NCI-H128 (cell line): ENCODE measurements at regions not wholly inside any gene's neighbourhood (a gene's known extent, or its start where the extent isn't known, plus 50 kb on each side); places are given as distances from the start of the nearest gene placed in this dataset.
"Not testable (repeated sequence)": the region's sequence is repeated elsewhere in the genome, so short reads cannot be mapped to it uniquely, and the experiment has no call there.

Experiments used
- DNase-seq: peaks from one replicate; lab custom pipeline; 2025; ENCODE audit not compliant: unreplicated experiment; lab: John Stamatoyannopoulos, UW

- not testable (repeated sequence) for DNase-seq
Measured at GRCh38 chr10:27347827-27348207, 107.2 kb upstream of the ACBD5 start.

DNA sequence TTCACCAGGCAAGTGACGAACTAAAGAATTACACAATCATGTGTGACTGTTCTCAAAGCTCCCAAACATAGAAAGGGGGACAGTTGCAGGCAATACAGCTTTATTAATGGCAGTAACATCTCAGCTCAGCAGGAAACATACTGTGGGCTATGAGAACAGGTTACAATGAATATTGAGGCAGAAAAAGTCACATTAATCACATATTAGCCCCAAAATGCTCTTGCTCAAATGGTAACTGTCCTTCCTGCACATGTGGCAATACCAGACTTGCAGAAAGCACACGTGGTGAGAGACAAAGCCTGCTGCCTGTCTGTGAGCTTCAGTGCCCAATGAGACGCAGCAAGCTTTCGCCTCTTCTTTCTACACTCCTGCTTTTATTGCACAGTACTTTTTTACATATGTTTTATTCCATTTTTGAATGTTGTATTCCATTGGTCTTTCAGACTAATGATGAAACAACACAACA is 104.9 kb upstream of the ACBD5 start:
- no peak for DNase-seq

DNA sequence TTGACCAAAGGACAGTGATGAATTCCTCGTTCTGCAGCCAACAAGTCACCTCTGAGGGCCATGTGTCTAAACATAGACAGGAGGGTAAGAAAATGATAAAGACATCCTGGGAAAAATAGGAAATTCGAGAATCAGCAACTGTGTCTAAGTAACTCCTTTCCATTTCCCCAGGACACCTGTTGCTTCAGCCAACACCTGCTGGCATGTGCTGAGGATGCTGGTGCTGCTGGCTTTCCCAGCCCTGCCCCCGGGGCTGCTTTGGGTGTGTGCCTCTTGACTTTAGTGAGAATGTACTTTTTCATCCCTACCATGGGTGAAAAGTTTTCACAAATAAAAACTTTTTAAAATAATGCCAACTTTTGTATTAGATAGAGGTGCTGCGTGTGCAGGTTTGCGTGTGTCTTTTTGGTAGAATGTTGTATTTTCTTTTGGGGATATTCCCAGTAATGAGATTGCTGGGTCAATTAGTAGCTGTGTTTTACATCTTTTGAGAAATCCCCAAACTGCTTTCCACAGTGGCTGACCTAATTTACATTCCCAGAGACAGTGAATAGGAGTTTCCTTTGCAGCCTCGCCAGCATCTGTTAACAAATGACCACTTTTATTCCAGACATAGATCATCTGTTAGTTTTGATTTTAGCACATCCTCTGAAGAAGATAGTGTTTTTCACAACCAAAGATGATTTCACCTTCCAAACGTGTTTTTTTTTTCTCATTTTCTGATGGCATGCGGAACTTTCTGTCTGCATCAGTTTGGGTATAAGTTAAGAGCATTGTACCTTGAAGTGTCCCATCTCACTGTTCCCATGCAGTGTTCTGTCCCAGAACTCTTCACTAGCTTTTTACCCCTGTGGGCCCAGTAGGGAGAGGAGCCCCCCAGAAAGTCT is 104.2 kb upstream of the ACBD5 start:
- DNase-seq = no peak

DNA sequence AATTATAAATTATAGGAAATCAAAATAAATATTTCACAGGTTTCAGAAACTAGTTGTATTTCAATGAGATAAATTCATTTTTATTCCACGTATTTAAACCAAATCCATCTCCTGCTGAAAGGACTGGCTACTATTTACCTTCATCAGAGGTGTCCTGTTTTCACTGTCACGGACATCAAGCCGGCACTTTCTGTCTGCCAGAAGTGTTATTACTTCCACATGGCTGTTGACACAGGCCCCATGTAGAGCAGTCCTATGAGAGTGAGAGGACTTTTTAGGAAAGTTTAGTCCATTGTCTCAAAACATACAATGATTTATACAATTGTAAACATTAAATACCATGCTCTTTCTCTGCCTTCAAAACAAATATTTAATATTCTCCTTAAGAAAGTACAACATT is 100.4 kb upstream of the ACBD5 start:
- DNase-seq = no peak

DNA sequence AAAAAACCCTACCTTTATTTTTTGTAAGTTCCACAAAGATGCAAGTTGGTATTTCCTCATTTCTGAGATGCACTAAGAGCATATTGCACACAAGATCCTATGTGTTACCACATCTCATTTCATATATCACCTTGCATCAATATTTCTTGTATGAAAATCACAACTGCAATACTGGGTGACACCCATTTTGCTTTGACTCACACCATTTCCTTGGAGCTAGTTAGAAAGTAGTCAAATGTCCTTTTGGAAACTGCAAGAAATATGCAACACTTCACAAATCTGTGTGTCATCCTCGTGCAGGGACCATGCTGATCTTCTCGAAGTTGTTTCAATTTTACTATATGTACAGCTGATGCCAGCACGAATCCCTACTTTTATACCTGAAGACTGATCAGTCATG is 94.6 kb upstream of the ACBD5 start:
- DNase-seq = not testable (repeated sequence)

GRCh38 chr10:27330074-27330473 is 89.5 kb upstream of the ACBD5 start:
- no peak for DNase-seq

- DNase-seq = no peak
Measured at GRCh38 chr10:27328946-27329345, 88.3 kb upstream of the ACBD5 start.

- DNase-seq = not testable (repeated sequence)
Measured at GRCh38 chr10:27326748-27327147, 86.2 kb upstream of the ACBD5 start.

DNA sequence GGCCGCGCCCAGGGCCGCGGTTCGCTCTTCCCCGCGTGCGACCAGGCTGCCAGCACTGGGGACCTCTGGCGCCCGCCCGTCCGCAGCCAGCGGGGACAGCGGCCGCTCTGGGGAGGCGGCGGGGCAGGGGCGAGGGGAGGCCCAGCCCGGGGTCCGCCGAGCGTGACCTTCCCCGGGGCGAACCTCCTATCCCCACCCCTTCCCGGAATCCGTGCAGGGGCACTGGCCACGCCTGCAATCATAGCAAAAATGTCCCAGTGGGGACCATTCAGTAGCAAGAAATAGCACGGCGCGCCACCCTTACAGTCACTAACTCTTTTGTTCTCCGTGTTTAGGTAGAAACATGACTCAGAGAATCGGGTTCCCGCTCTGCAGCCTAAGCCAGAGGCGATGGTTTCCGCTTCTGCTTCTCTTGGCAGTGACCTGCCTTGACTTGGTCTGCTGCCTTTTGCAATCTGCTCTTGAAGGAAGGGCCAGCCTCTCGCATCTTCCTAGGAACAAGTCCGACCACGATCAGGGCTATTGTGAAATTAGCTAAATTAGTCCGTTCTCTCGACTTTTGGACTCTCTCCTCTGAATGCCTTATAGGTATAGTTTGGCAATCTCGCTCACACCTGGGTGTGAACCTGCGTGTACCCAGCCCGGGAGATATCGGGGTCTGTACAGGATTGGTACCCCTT is 79.3 kb upstream of the ACBD5 start:
- no peak for DNase-seq

DNA sequence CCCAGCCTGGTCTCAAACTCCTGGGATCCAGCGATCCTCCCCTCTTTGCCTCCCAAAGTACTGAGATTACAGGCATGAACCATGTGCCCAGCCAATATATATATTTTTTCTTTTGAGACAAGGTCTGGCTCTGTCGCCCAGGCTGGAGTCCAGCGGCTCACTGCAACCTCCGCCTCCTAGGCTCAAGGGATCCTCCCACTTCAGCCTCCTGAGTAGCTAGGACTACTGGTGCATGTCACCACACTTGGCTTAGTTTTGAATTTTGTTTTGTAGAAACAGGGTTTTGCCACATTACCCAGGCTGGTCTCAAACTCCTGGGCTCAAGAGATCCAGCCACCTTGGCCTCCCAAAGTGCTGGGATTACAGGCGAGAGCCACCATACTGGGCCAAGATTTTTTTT is 78.5 kb upstream of the ACBD5 start:
- DNase-seq = not testable (repeated sequence)

GRCh38 chr10:27315082-27315481 is 74.5 kb upstream of the ACBD5 start:
- not testable (repeated sequence) for DNase-seq

DNA sequence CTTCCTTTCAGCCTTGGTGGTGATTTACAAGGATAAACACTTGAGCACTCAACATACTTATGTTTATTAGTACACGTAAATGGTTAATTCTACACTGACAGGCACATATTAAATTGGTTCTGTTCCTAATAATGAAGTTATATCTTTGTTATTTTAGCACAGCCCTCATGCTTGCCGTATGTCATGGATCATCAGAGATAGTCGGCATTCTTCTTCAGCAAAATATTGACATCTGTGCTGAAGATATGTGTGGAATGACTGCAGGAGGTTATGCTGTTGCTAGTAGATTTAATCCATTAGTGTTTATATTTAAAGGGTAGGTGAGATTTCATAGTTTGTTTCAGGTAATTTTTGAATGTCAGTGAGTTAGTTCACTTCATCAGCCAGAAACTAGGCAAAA is 73.0 kb upstream of the ACBD5 start:
- DNase-seq = not testable (repeated sequence)

- DNase-seq = no peak
Measured at GRCh38 chr10:27312854-27313253, 72.3 kb upstream of the ACBD5 start.

GRCh38 chr10:27311809-27312208 is 71.2 kb upstream of the ACBD5 start:
- DNase-seq = not testable (repeated sequence)

- not testable (repeated sequence) for DNase-seq
Measured at GRCh38 chr10:27298522-27298850, 57.9 kb upstream of the ACBD5 start.

GRCh38 chr10:27297844-27298521 is 57.4 kb upstream of the ACBD5 start:
- no peak for DNase-seq

DNA sequence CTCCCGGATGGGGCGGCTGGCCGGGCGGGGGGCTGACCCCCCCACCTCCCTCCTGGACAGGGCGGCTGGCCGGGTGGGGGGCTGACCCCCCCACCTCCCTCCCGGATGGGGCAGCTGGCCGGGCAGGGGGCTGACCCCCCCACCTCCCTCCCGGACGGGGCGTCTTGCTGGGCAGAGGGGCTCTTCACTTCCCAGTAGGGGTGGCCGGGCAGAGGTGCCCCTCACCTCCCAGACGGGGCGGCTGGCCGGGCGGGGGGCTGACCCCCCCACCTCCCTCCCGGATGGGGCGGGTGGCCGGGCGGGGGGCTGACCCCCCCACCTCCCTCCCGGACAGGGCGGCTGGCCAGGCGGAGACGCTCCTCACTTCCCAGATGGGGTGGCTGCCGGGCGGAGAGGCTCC is 55.7 kb upstream of the ACBD5 start:
- not testable (repeated sequence) for DNase-seq

GRCh38 chr10:27291253-27291895 is 50.8 kb upstream of the ACBD5 start:
- DNase-seq = not testable (repeated sequence)
